ENCODE measurements at regions not wholly inside any gene's neighbourhood (a gene's known extent, or its start where the extent isn't known, plus 50 kb on each side); places are given as distances from the start of the nearest gene placed in this dataset.

- no peak for DNase-seq (ENCODE audit: low read depth)
- H3K4me3 ChIP-seq (ENCODE audit: low read depth, low read length), result no peak overlapping the region
- TF ChIP-seq CTCF (IDR thresholded peaks at IDR 0.05; ENCODE audit: low read depth, low read length, missing control alignments), result no peak
Measured at GRCh38 chr2:157959249-157959648, 83.1 kb upstream of the ACVR1 start.

GRCh38 chr2:157957596-157957995, 81.5 kb upstream of the ACVR1 start:
- no peak for DNase-seq (ENCODE audit: low read depth)
- no peak for TF ChIP-seq CTCF (IDR thresholded peaks at IDR 0.05; ENCODE audit: low read depth, low read length, missing control alignments)
- H3K4me3 ChIP-seq (ENCODE audit: low read depth, low read length), result no peak overlapping the region

- TF ChIP-seq CTCF (IDR thresholded peaks at IDR 0.05; ENCODE audit: low read depth, low read length, missing control alignments), result no peak
- H3K4me3 ChIP-seq (ENCODE audit: low read depth, low read length), result no peak overlapping the region
- no peak for DNase-seq (ENCODE audit: low read depth)
Measured at GRCh38 chr2:157952558-157952957, 76.4 kb upstream of the ACVR1 start.

GRCh38 chr2:157948856-157949255, 72.7 kb upstream of the ACVR1 start:
- H3K4me3 ChIP-seq (ENCODE audit: low read depth, low read length), result no peak overlapping the region
- no peak for TF ChIP-seq CTCF (IDR thresholded peaks at IDR 0.05; ENCODE audit: low read depth, low read length, missing control alignments)
- no peak for DNase-seq (ENCODE audit: low read depth)

- DNase-seq (ENCODE audit: low read depth), result no peak
- no peak for TF ChIP-seq CTCF (IDR thresholded peaks at IDR 0.05; ENCODE audit: low read depth, low read length, missing control alignments)
- no peak overlapping the region for H3K4me3 ChIP-seq (ENCODE audit: low read depth, low read length)
Measured at GRCh38 chr2:157946919-157947557, 70.9 kb upstream of the ACVR1 start.

- DNase-seq (ENCODE audit: low read depth), result no peak
- TF ChIP-seq CTCF (IDR thresholded peaks at IDR 0.05; ENCODE audit: low read depth, low read length, missing control alignments), result no peak
- H3K4me3 ChIP-seq (ENCODE audit: low read depth, low read length), result no peak overlapping the region
Measured at GRCh38 chr2:157940024-157940423, 63.9 kb upstream of the ACVR1 start.

- TF ChIP-seq CTCF (IDR thresholded peaks at IDR 0.05; ENCODE audit: low read depth, low read length, missing control alignments), result no peak
- no peak overlapping the region for H3K4me3 ChIP-seq (ENCODE audit: low read depth, low read length)
- no peak for DNase-seq (ENCODE audit: low read depth)
Measured at GRCh38 chr2:157938556-157938955, 62.4 kb upstream of the ACVR1 start.
